HL-60 (cell line): ENCODE measurements at regions not wholly inside any gene's neighbourhood (a gene's known extent, or its start where the extent isn't known, plus 50 kb on each side); places are given as distances from the start of the nearest gene placed in this dataset.

ENCODE experiments used
- GABPA ChIP-seq: IDR thresholded peaks from 2 replicates; pipeline ENCODE4 v1.6.1; 2012; ENCODE audit warnings: low read depth
- POLR2AphosphoS5 ChIP-seq: IDR thresholded peaks from 2 replicates; pipeline ENCODE4 v1.6.1; 2012; ENCODE audit warnings: low read depth
- REST ChIP-seq: IDR thresholded peaks from 2 replicates; pipeline ENCODE4 v1.6.1; 2012; ENCODE audit warnings: low read depth; ENCODE audit not compliant: insufficient replicate concordance
- SPI1 ChIP-seq: IDR thresholded peaks from 2 replicates; pipeline ENCODE4 v1.6.1; 2012; ENCODE audit warnings: low read depth, mild to moderate bottlenecking, borderline replicate concordance
- TF ChIP-seq, protein P1 (sequence below): IDR thresholded peaks from one replicate; pipeline ENCODE4 v1.5.1; 2011; ENCODE audit warnings: low read length, control low read depth, inconsistent platforms; ENCODE audit not compliant: insufficient read depth

- no peak for TF ChIP-seq GABPA
- TF ChIP-seq, protein P1, sequence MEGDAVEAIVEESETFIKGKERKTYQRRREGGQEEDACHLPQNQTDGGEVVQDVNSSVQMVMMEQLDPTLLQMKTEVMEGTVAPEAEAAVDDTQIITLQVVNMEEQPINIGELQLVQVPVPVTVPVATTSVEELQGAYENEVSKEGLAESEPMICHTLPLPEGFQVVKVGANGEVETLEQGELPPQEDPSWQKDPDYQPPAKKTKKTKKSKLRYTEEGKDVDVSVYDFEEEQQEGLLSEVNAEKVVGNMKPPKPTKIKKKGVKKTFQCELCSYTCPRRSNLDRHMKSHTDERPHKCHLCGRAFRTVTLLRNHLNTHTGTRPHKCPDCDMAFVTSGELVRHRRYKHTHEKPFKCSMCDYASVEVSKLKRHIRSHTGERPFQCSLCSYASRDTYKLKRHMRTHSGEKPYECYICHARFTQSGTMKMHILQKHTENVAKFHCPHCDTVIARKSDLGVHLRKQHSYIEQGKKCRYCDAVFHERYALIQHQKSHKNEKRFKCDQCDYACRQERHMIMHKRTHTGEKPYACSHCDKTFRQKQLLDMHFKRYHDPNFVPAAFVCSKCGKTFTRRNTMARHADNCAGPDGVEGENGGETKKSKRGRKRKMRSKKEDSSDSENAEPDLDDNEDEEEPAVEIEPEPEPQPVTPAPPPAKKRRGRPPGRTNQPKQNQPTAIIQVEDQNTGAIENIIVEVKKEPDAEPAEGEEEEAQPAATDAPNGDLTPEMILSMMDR: no peak
- TF ChIP-seq POLR2AphosphoS5: no peak
- no peak for TF ChIP-seq REST
- no peak for TF ChIP-seq SPI1
Observed at GRCh38 chr6:163834226-163834970, 419.9 kb downstream of the QKI start.
